ENCODE measurements at regions not wholly inside any gene's neighbourhood (a gene's known extent, or its start where the extent isn't known, plus 50 kb on each side); places are given as distances from the start of the nearest gene placed in this dataset.

GRCh38 chrX:97666890-97667289 lies 783.2 kb downstream of the RPA4 start:
- DNase-seq: no peak

- DNase-seq: no peak
Measured at GRCh38 chrX:97668126-97668525, 784.4 kb downstream of the RPA4 start.

GRCh38 chrX:97672138-97672537 lies 788.4 kb downstream of the RPA4 start:
- DNase-seq: no peak

- DNase-seq: no peak
Measured at GRCh38 chrX:97672608-97673007, 788.9 kb downstream of the RPA4 start.

- no peak for DNase-seq
Measured at GRCh38 chrX:97673135-97673534, 789.4 kb downstream of the RPA4 start.

- DNase-seq: no peak
Measured at GRCh38 chrX:97682991-97683840, 799.5 kb downstream of the RPA4 start.

- DNase-seq: peak; percentile 11
Measured at GRCh38 chrX:97685753-97686152, 802.0 kb downstream of the RPA4 start.

- no peak for DNase-seq
Measured at GRCh38 chrX:97691901-97692455, 808.3 kb downstream of the RPA4 start.

GRCh38 chrX:97692575-97692974 lies 808.9 kb downstream of the RPA4 start:
- no peak for DNase-seq

GRCh38 chrX:97700547-97700946 lies 816.8 kb downstream of the RPA4 start:
- no peak for DNase-seq

GRCh38 chrX:97704474-97704873 lies 820.8 kb downstream of the RPA4 start:
- DNase-seq: no peak

GRCh38 chrX:97704881-97705280 lies 821.2 kb downstream of the RPA4 start:
- no peak for DNase-seq

GRCh38 chrX:97705936-97706335 lies 822.2 kb downstream of the RPA4 start:
- no peak for DNase-seq

GRCh38 chrX:97714072-97714471 lies 830.4 kb downstream of the RPA4 start:
- DNase-seq: no peak

GRCh38 chrX:97728215-97728614 lies 844.5 kb downstream of the RPA4 start:
- no peak for DNase-seq

GRCh38 chrX:97740044-97740443 lies 856.3 kb downstream of the RPA4 start:
- no peak for DNase-seq

- peak; percentile 6 for DNase-seq
Measured at GRCh38 chrX:97740886-97741285, 857.2 kb downstream of the RPA4 start.

- DNase-seq: no peak
Measured at GRCh38 chrX:97743014-97743413, 859.3 kb downstream of the RPA4 start.

- DNase-seq: no peak
Measured at GRCh38 chrX:97747346-97747745, 863.6 kb downstream of the RPA4 start.

GRCh38 chrX:97751016-97751415 lies 867.3 kb downstream of the RPA4 start:
- no peak for DNase-seq

GRCh38 chrX:97751735-97752134 lies 868.0 kb downstream of the RPA4 start:
- no peak for DNase-seq

- DNase-seq: no peak
Measured at GRCh38 chrX:97756879-97757278, 873.2 kb downstream of the RPA4 start.

GRCh38 chrX:97763391-97763790 lies 879.7 kb downstream of the RPA4 start:
- DNase-seq: no peak

- no peak for DNase-seq
Measured at GRCh38 chrX:97763981-97764380, 880.3 kb downstream of the RPA4 start.

Data from fibroblast of skin of right quadriceps (primary cell).